GM12872 (cell line): ENCODE measurements at regions not wholly inside any gene's neighbourhood (a gene's known extent, or its start where the extent isn't known, plus 50 kb on each side); places are given as distances from the start of the nearest gene placed in this dataset.

Source experiments
- CTCF ChIP-seq: IDR thresholded peaks from 3 replicates; pipeline ENCODE4 v1.5.1; 2011; ENCODE audit warnings: low read depth, mild to moderate bottlenecking, low read length, moderate library complexity; ENCODE audit not compliant: insufficient read depth

- TF ChIP-seq CTCF, result no peak
Observed at GRCh38 chr9:105968811-105969466, 274.6 kb downstream of the TMEM38B start.

GRCh38 chr9:105969636-105970035 is 275.3 kb downstream of the TMEM38B start:
- no peak for TF ChIP-seq CTCF

- no peak for TF ChIP-seq CTCF
Observed at GRCh38 chr9:105971986-105972385, 277.6 kb downstream of the TMEM38B start.

GRCh38 chr9:105972466-105973204 is 278.3 kb downstream of the TMEM38B start:
- no peak for TF ChIP-seq CTCF

GRCh38 chr9:105973951-105974351 is 279.6 kb downstream of the TMEM38B start:
- TF ChIP-seq CTCF, result no peak

GRCh38 chr9:105975886-105976645 is 281.7 kb downstream of the TMEM38B start:
- no peak for TF ChIP-seq CTCF

- TF ChIP-seq CTCF, result no peak
Observed at GRCh38 chr9:105978336-105978735, 284.0 kb downstream of the TMEM38B start.
